AG09309 (cell line): ENCODE measurements at regions not wholly inside any gene's neighbourhood (a gene's known extent, or its start where the extent isn't known, plus 50 kb on each side); places are given as distances from the start of the nearest gene placed in this dataset.

Experiments used
- DNase-seq: peaks from one replicate; pipeline ENCODE4 v3.0.0-alpha.2; 2010; ENCODE audit warnings: low read depth
- H3K4me3 ChIP-seq: 2 replicates; pipeline ENCODE4 v1.5.1; 2011; ENCODE audit warnings: mild to moderate bottlenecking, low read depth, low read length, moderate library complexity; ENCODE audit not compliant: control insufficient read depth
- TF ChIP-seq, protein P1 (sequence below): IDR thresholded peaks from 2 replicates; pipeline ENCODE4 v1.5.1; 2011; ENCODE audit warnings: mild to moderate bottlenecking, low read depth, low read length, inconsistent platforms; ENCODE audit not compliant: insufficient read depth, control insufficient read depth; ENCODE audit errors: missing control alignments

DNA sequence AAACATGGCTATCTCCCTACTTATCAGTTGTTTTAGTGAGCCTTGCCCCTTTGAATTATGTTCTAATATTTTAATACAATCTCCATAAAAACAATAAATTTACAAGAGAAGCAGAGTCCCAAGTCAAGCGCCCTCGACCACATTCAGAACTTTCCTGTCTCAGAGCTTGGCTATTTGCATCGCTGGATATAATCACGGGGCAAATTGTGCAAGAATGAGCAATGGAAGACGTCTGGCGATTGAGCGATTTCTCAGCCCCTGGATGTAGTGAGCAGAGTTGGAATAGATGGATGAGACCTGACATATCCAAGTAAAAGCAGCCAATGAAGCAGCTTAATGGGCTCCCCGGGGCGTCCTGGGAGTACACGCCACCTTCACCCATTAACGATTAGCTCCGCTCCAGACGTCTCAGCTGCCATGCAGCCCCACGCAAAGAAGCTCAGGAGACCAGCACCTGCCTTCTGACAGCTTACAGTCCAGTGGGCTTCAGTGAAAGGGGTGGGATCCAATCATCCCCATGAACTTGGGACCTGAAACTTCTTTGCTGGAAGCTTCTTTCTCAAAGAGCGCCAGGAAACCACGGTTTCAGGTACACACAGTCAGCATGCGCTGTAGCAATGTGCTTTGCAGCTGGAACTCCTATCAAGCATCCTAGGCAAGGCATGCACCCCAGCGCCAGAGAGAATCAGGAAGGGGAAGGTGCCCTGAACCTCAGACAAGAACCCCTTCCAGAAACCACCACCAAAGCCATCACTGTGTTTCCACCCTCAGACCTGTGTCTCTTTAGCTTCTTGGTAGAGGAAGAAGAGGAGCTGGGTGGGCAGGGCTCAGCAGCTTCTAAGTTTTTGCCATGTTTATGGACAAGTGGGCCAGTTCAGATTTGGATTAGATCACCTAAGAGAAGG lies 92.0 kb upstream of the IRX4 start:
- TF ChIP-seq, protein P1, sequence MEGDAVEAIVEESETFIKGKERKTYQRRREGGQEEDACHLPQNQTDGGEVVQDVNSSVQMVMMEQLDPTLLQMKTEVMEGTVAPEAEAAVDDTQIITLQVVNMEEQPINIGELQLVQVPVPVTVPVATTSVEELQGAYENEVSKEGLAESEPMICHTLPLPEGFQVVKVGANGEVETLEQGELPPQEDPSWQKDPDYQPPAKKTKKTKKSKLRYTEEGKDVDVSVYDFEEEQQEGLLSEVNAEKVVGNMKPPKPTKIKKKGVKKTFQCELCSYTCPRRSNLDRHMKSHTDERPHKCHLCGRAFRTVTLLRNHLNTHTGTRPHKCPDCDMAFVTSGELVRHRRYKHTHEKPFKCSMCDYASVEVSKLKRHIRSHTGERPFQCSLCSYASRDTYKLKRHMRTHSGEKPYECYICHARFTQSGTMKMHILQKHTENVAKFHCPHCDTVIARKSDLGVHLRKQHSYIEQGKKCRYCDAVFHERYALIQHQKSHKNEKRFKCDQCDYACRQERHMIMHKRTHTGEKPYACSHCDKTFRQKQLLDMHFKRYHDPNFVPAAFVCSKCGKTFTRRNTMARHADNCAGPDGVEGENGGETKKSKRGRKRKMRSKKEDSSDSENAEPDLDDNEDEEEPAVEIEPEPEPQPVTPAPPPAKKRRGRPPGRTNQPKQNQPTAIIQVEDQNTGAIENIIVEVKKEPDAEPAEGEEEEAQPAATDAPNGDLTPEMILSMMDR, result no peak
- DNase-seq, result no peak
- H3K4me3 ChIP-seq, result no peak overlapping the region

DNA sequence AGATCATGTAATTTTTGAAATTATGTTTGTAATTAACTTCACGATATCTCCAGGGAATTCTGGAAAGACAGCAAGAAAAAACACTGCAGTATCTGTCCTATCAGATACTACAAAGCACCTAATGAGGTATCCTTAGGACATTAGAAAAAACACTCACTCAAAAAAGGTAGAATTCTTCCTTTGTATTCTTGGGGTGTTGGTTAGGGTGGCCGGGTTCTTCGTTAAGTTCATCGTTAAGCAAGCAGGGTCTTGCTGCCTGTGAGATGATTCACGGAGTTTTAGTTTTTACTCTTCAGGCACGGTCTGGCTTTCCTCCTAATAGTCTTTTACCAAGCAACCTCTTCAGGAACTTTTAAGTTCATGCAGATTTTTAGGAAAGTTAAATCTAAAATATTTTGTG lies 91.4 kb upstream of the IRX4 start:
- H3K4me3 ChIP-seq, result no peak overlapping the region
- DNase-seq, result no peak
- TF ChIP-seq, protein P1, result no peak

DNA sequence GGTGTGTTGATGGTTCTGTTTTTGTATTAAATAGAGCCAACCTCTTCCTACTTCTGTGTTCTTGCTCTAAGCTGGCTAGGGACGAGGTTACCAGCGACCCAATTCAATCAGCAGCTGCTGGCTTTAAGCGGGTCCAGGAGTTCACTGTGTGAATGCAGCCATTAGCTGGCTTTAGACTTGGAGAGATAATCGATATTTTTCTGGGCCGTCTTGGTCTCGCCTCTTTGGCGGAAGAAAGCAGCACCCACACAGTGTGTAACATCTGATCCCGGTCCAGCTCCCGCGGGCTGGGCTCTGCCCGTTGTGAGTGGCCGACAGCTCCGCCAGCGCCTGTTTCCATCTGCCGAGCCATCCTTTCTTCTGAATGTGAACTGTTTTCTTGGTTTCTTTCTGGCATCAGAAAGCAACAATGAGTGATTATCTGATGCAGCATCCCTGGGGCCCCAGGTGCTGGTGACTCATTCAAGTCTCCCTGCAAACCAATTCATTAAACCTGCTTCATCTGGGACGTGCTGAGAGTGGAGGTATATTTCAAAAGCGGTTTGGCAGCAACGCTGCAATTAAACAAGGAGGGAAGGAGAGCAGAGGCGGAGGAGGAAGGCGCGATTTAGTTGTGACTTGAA lies 90.8 kb upstream of the IRX4 start:
- no peak overlapping the region for H3K4me3 ChIP-seq
- TF ChIP-seq, protein P1, result no peak
- DNase-seq, result no peak

DNA sequence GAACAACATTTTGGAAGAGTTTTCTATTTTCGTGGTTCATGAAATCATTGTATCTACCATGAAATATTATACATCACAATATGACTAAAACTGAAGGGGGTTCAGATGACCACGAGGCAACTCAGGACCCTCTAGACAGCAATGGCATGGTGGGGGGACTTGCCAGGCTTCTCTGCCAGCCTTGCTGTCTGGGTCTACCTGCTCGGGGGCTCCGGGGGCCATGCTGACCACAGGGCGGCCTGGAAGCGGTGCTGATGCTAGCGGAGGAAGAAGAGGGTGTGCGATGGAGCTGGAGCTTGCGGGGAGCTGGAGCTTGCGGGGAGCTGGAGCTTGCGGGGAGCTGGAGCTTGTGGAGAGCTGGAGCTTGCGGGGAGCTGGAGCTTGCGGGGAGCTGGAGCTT lies 89.2 kb upstream of the IRX4 start:
- no peak overlapping the region for H3K4me3 ChIP-seq
- TF ChIP-seq, protein P1, result no peak
- DNase-seq, result no peak

DNA sequence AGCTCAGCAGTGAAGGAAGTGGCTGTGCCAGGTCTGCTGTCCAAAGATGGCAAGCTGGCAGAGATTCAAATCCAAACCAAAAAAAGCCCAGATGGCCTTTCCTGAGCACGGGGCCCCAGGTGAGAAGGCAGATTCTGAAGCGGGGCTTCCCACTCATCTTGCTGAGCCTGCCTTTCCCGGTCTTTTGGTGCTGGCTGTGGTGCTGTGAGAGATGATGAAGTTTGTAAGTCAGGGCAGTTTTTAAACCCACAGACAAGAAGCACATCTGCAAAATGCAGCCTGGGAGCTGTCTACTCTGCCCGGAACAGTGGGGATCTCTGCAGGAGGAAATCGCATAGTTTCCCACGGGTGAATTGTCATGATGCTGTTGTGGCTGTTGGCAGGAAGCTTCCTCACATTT lies 85.0 kb upstream of the IRX4 start:
- no peak overlapping the region for H3K4me3 ChIP-seq
- TF ChIP-seq, protein P1, result no peak
- no peak for DNase-seq

DNA sequence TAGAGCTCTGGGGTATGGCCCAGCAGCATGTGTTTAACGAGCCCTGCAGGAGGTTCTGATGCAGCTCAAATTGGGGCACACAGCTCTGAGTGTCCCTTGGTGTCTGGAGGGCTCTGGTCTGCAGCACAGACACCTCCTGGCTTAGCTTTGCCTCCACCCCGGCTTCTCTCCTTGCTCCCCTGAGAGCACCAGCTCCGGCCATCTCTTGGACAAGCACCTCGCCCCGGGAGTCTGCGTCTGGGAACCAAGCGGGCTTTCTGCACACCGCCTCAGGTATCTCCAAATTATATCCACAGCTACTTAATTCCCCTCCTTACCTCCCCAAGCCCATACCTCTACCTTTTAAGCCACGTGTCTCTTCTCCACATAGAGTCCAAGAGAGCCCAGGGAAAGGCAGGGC lies 83.7 kb upstream of the IRX4 start:
- TF ChIP-seq, protein P1, result no peak
- H3K4me3 ChIP-seq, result no peak overlapping the region
- DNase-seq, result no peak
